ENCODE measurements at regions not wholly inside any gene's neighbourhood (a gene's known extent, or its start where the extent isn't known, plus 50 kb on each side); places are given as distances from the start of the nearest gene placed in this dataset.

DNA sequence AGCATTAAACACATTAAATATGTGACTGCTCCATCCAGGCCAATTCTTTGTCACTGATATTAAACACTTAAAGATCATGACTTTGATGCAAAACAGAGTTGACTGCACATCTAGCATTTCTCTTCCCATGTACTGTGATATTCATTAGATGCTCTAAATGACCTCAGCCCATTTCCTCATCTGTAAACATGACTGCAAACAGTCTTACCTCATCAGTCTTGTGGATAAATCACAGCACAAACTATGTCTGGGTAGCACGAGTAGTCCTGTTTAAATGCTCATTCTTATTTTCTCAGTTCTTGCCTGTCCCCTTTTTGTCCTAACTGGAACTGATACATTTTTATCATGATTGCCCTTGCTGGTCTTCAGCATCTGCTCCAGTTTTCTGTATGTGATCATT, 1974.8 kb upstream of the LRRTM1 start:
- TF ChIP-seq, protein P1, sequence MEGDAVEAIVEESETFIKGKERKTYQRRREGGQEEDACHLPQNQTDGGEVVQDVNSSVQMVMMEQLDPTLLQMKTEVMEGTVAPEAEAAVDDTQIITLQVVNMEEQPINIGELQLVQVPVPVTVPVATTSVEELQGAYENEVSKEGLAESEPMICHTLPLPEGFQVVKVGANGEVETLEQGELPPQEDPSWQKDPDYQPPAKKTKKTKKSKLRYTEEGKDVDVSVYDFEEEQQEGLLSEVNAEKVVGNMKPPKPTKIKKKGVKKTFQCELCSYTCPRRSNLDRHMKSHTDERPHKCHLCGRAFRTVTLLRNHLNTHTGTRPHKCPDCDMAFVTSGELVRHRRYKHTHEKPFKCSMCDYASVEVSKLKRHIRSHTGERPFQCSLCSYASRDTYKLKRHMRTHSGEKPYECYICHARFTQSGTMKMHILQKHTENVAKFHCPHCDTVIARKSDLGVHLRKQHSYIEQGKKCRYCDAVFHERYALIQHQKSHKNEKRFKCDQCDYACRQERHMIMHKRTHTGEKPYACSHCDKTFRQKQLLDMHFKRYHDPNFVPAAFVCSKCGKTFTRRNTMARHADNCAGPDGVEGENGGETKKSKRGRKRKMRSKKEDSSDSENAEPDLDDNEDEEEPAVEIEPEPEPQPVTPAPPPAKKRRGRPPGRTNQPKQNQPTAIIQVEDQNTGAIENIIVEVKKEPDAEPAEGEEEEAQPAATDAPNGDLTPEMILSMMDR (conservative IDR thresholded peaks at IDR 0.05; ENCODE audit: low read depth, low read length), result no peak
- TF ChIP-seq EZH2 (IDR thresholded peaks at IDR 0.05; ENCODE audit: borderline replicate concordance, low read depth, low read length, poor library complexity, severe bottlenecking), result no peak

Data from A673 (cell line).